ENCODE measurements at regions not wholly inside any gene's neighbourhood (a gene's known extent, or its start where the extent isn't known, plus 50 kb on each side); places are given as distances from the start of the nearest gene placed in this dataset.

- DNase-seq (ENCODE audit: low read depth in 2 of 2), result no peak
Measured at GRCh38 chr13:88086577-88086976, 415.4 kb downstream of the SLITRK5 start.

GRCh38 chr13:88097541-88097940, 426.4 kb downstream of the SLITRK5 start:
- no peak for DNase-seq (ENCODE audit: low read depth in 2 of 2)

GRCh38 chr13:88103824-88104223, 432.7 kb downstream of the SLITRK5 start:
- DNase-seq (ENCODE audit: low read depth in 2 of 2), result no peak

GRCh38 chr13:88104576-88104975, 433.4 kb downstream of the SLITRK5 start:
- DNase-seq (ENCODE audit: low read depth in 2 of 2), result no peak

GRCh38 chr13:88107570-88107969, 436.4 kb downstream of the SLITRK5 start:
- DNase-seq (ENCODE audit: low read depth in 2 of 2), result no peak

- no peak for DNase-seq (ENCODE audit: low read depth in 2 of 2)
Measured at GRCh38 chr13:88112526-88112925, 441.4 kb downstream of the SLITRK5 start.

GRCh38 chr13:88115976-88116375, 444.8 kb downstream of the SLITRK5 start:
- no peak for DNase-seq (ENCODE audit: low read depth in 2 of 2)

- DNase-seq (ENCODE audit: low read depth in 2 of 2), result no peak
Measured at GRCh38 chr13:88118952-88119351, 447.8 kb downstream of the SLITRK5 start.

GRCh38 chr13:88124142-88124541, 453.0 kb downstream of the SLITRK5 start:
- no peak for DNase-seq (ENCODE audit: low read depth in 2 of 2)

GRCh38 chr13:88125055-88125454, 453.9 kb downstream of the SLITRK5 start:
- DNase-seq (ENCODE audit: low read depth in 2 of 2), result no peak

GRCh38 chr13:88136098-88136790, 465.1 kb downstream of the SLITRK5 start:
- no peak for DNase-seq (ENCODE audit: low read depth in 2 of 2)

GRCh38 chr13:88142653-88143052, 471.5 kb downstream of the SLITRK5 start:
- DNase-seq (ENCODE audit: low read depth in 2 of 2), result no peak

- DNase-seq (ENCODE audit: low read depth in 2 of 2), result no peak
Measured at GRCh38 chr13:88144580-88144979, 473.4 kb downstream of the SLITRK5 start.

GRCh38 chr13:88153353-88153752, 482.2 kb downstream of the SLITRK5 start:
- DNase-seq (ENCODE audit: low read depth in 2 of 2), result no peak

- no peak for DNase-seq (ENCODE audit: low read depth in 2 of 2)
Measured at GRCh38 chr13:88154001-88154400, 482.8 kb downstream of the SLITRK5 start.

- no peak for DNase-seq (ENCODE audit: low read depth in 2 of 2)
Measured at GRCh38 chr13:88162076-88162702, 491.0 kb downstream of the SLITRK5 start.

GRCh38 chr13:88176231-88176630, 505.1 kb downstream of the SLITRK5 start:
- no peak for DNase-seq (ENCODE audit: low read depth in 2 of 2)

- no peak for DNase-seq (ENCODE audit: low read depth in 2 of 2)
Measured at GRCh38 chr13:88183440-88183839, 512.3 kb downstream of the SLITRK5 start.

GRCh38 chr13:88188986-88189385, 517.8 kb downstream of the SLITRK5 start:
- DNase-seq (ENCODE audit: low read depth in 2 of 2), result no peak

GRCh38 chr13:88189728-88190127, 518.6 kb downstream of the SLITRK5 start:
- no peak for DNase-seq (ENCODE audit: low read depth in 2 of 2)

- no peak for DNase-seq (ENCODE audit: low read depth in 2 of 2)
Measured at GRCh38 chr13:88196106-88196505, 524.9 kb downstream of the SLITRK5 start.

- DNase-seq (ENCODE audit: low read depth in 2 of 2), result no peak
Measured at GRCh38 chr13:88217372-88217771, 546.2 kb downstream of the SLITRK5 start.

GRCh38 chr13:88217883-88218282, 546.7 kb downstream of the SLITRK5 start:
- DNase-seq (ENCODE audit: low read depth in 2 of 2), result no peak

- DNase-seq (ENCODE audit: low read depth in 2 of 2), result no peak
Measured at GRCh38 chr13:88223958-88224357, 552.8 kb downstream of the SLITRK5 start.

All from stimulated activated CD4-positive, alpha-beta T cell treated with anti-CD3 and anti-CD28 coated beads, Interleukin-12 subunit alpha, Interleukin-12 subunit beta, amount 100 ng/mL, for 24 hours (primary cell).